Smooth muscle cell (in vitro differentiated cells): ENCODE measurements at regions not wholly inside any gene's neighbourhood (a gene's known extent, or its start where the extent isn't known, plus 50 kb on each side); places are given as distances from the start of the nearest gene placed in this dataset.
"Not testable (repeated sequence)": the region's sequence is repeated elsewhere in the genome, so short reads cannot be mapped to it uniquely, and the experiment has no call there.

ENCODE experiments used
- DNase-seq: peaks from one replicate; lab custom pipeline; 2025; ENCODE audit not compliant: unreplicated experiment; lab: John Stamatoyannopoulos, UW
- H2AFZ ChIP-seq: fragments of 200-600 bp; sonication (generic); 2 replicates; pipeline ENCODE4 v1.6.0; 2016; ENCODE audit warnings: antibody characterized with exemption, low read depth, mild to moderate bottlenecking
- H3F3A ChIP-seq: fragments of 200-600 bp; sonication (generic); 2 replicates; pipeline ENCODE4 v1.6.0; 2017; ENCODE audit warnings: antibody characterized with exemption, low read depth
- H3K27ac ChIP-seq: fragments of 200-600 bp; sonication (generic); 2 replicates; pipeline ENCODE4 v1.5.1; 2016; ENCODE audit warnings: low read depth, mild to moderate bottlenecking
- H3K27me3 ChIP-seq: fragments of 200-600 bp; sonication (generic); 2 replicates; pipeline ENCODE4 v1.6.1; 2016; ENCODE audit warnings: low read depth, mild to moderate bottlenecking
- H3K36me3 ChIP-seq: fragments of 200-600 bp; sonication (generic); 2 replicates; pipeline ENCODE4 v1.5.1; 2016; ENCODE audit warnings: low read depth
- H3K4me1 ChIP-seq: fragments of 200-600 bp; sonication (generic); 2 replicates; pipeline ENCODE4 v1.5.1; 2016; ENCODE audit warnings: low read depth
- H3K4me2 ChIP-seq: fragments of 200-600 bp; sonication (generic); 2 replicates; pipeline ENCODE4 v1.6.0; 2016; ENCODE audit warnings: mild to moderate bottlenecking
- H3K4me3 ChIP-seq: fragments of 200-600 bp; sonication (generic); 2 replicates; pipeline ENCODE4 v1.5.1; 2016; ENCODE audit warnings: mild to moderate bottlenecking
- H3K79me2 ChIP-seq: fragments of 200-600 bp; sonication (generic); 2 replicates; pipeline ENCODE4 v1.6.0; 2016; ENCODE audit warnings: low read depth, mild to moderate bottlenecking
- H3K9ac ChIP-seq: fragments of 200-600 bp; sonication (generic); 2 replicates; pipeline ENCODE4 v1.6.0; 2016; ENCODE audit warnings: low read depth
- H3K9me3 ChIP-seq: fragments of 200-600 bp; sonication (generic); replicated peaks from 2 replicates; pipeline ENCODE4 v1.5.1; 2016; ENCODE audit warnings: low read depth
- H4K20me1 ChIP-seq: fragments of 200-600 bp; sonication (generic); 2 replicates; pipeline ENCODE4 v1.6.0; 2016; ENCODE audit warnings: low read depth
- CTCF ChIP-seq: fragments of 200-600 bp; sonication (generic); IDR thresholded peaks from 2 replicates; pipeline ENCODE4 v1.5.1; 2017; ENCODE audit warnings: borderline replicate concordance, mild to moderate bottlenecking, antibody characterized with exemption; ENCODE audit not compliant: insufficient read depth, poor library complexity, severe bottlenecking
- WGBS: methylation state at CpG from one replicate; pipeline ENCODE4 v1.1.7; 2016; ENCODE audit warnings: low lambda C conversion rate; 5-methylcytosine and 5-hydroxymethylcytosine counted together

- Histone ChIP-seq H3K36me3 (no peaks in the 10 kb centered on the region), H3K4me1 (no peaks in the 10 kb centered on the region), H4K20me1 (no peaks in the 10 kb centered on the region), H2AFZ (no peak overlapping the region), H3K27me3 (no peaks in the 10 kb centered on the region), H3K9ac (no peak overlapping the region), H3K4me3 (no peak overlapping the region), H3F3A (no peaks in the 10 kb centered on the region), H3K79me2 (no peaks in the 10 kb centered on the region), H3K27ac (no peak overlapping the region), H3K4me2 (no peak overlapping the region), H3K9me3 (no peaks in the 10 kb centered on the region)
- 71% methylated on average over 4 of the region's 4 CpGs for WGBS
- TF ChIP-seq CTCF: no peak
- DNase-seq: no peak
Observed at GRCh38 chr4:43485196-43485595, 592.7 kb downstream of the GRXCR1 start.

GRCh38 chr4:43496188-43496587 lies 603.7 kb downstream of the GRXCR1 start:
- Histone ChIP-seq H2AFZ (no peak overlapping the region), H3F3A (no peaks in the 10 kb centered on the region), H3K79me2 (no peaks in the 10 kb centered on the region), H3K9ac (no peak overlapping the region), H3K27ac (no peak overlapping the region), H3K4me1 (no peaks in the 10 kb centered on the region), H3K27me3 (no peaks in the 10 kb centered on the region), H3K9me3 (no peaks in the 10 kb centered on the region), H4K20me1 (no peaks in the 10 kb centered on the region), H3K36me3 (no peaks in the 10 kb centered on the region), H3K4me2 (no peak overlapping the region), H3K4me3 (no peak overlapping the region)
- no peak for TF ChIP-seq CTCF
- no peak for DNase-seq

GRCh38 chr4:43496602-43497001 lies 604.1 kb downstream of the GRXCR1 start:
- Histone ChIP-seq H3K4me3 (no peak overlapping the region), H3K9me3 (no peaks in the 10 kb centered on the region), H3F3A (no peaks in the 10 kb centered on the region), H3K9ac (no peak overlapping the region), H3K4me1 (no peaks in the 10 kb centered on the region), H2AFZ (no peak overlapping the region), H3K79me2 (no peaks in the 10 kb centered on the region), H3K27me3 (no peaks in the 10 kb centered on the region), H3K27ac (no peak overlapping the region), H3K36me3 (no peaks in the 10 kb centered on the region), H3K4me2 (no peak overlapping the region), H4K20me1 (no peaks in the 10 kb centered on the region)
- 75% methylated on average over 2 of the region's 2 CpGs for WGBS
- DNase-seq: no peak
- TF ChIP-seq CTCF: no peak

- 96% methylated on average over 13 of the region's 13 CpGs for WGBS
- H3K9me3 ChIP-seq, DNase-seq, H3K4me2 ChIP-seq, H3K4me3 ChIP-seq, H4K20me1 ChIP-seq, H2AFZ ChIP-seq, H3K36me3 ChIP-seq, H3F3A ChIP-seq, H3K79me2 ChIP-seq, H3K27ac ChIP-seq, H3K4me1 ChIP-seq, H3K9ac ChIP-seq, H3K27me3 ChIP-seq: not testable (repeated sequence)
Observed at GRCh38 chr4:43505823-43506222, 613.3 kb downstream of the GRXCR1 start.
